PC-3 (cell line): ENCODE measurements at regions not wholly inside any gene's neighbourhood (a gene's known extent, or its start where the extent isn't known, plus 50 kb on each side); places are given as distances from the start of the nearest gene placed in this dataset.
"Not testable (repeated sequence)": the region's sequence is repeated elsewhere in the genome, so short reads cannot be mapped to it uniquely, and the experiment has no call there.

Experiments
- ATAC-seq: fragments of 200-7000 bp; cut with Tn5 transposase; 2 replicates; pipeline ENCODE4 v1.9.1; 2020; ENCODE audit warnings: mild to moderate bottlenecking, moderate library complexity
- BruUV-seq: library from RNA; stranded (reverse); fragments of 400-500 nt; replicated peaks from 2 replicates; lab custom pipeline; 2021; lab: Mats Ljungman, UMichigan
- CTCF ChIA-PET: fragments of 300-600 bp; sonication (Branson Sonifier 250); formaldehyde crosslinking; loops from one replicate; lab custom pipeline; 2022; ENCODE audit warnings: antibody characterized with exemption; lab: Charles Lee
- POLR2A ChIA-PET: fragments of 300-600 bp; sonication (Branson Sonifier 250); formaldehyde crosslinking; loops from one replicate; lab custom pipeline; 2022; ENCODE audit warnings: antibody characterized with exemption; ENCODE audit not compliant: unreplicated experiment; lab: Charles Lee
- DNase-seq: peaks from one replicate; pipeline ENCODE4 v3.0.0-alpha.2; 2015
- H2AFZ ChIP-seq: fragments of 300-600 bp; sonication (generic); 2 replicates; pipeline ENCODE4 v1.6.0; 2016; ENCODE audit warnings: antibody characterized with exemption, low read length
- H3F3A ChIP-seq: fragments of 300-600 bp; sonication (generic); one replicate; pipeline ENCODE4 v1.6.0; 2017; ENCODE audit warnings: antibody characterized with exemption, low read length, control low read depth, mild to moderate bottlenecking; ENCODE audit not compliant: unreplicated experiment
- H3K27ac ChIP-seq: fragments of 300-600 bp; sonication (generic); 2 replicates; pipeline ENCODE4 v1.5.1; 2016; ENCODE audit warnings: mild to moderate bottlenecking, low read length
- H3K27me3 ChIP-seq: fragments of 300-600 bp; sonication (generic); 2 replicates; pipeline ENCODE4 v1.6.1; 2016; ENCODE audit warnings: low read length, mixed read lengths
- H3K36me3 ChIP-seq: fragments of 300-600 bp; sonication (generic); 2 replicates; pipeline ENCODE4 v1.6.1; 2016; ENCODE audit warnings: low read depth, mixed run types, low read length, mixed read lengths
- H3K4me1 ChIP-seq: fragments of 300-600 bp; sonication (generic); 2 replicates; pipeline ENCODE4 v1.5.1; 2016; ENCODE audit warnings: low read length; ENCODE audit not compliant: insufficient read depth
- H3K4me2 ChIP-seq: fragments of 300-600 bp; sonication (generic); 2 replicates; pipeline ENCODE4 v1.6.0; 2016; ENCODE audit warnings: low read length
- H3K4me3 ChIP-seq: fragments of 300-600 bp; sonication (generic); 2 replicates; pipeline ENCODE4 v1.5.1; 2016; ENCODE audit warnings: mild to moderate bottlenecking, low read length, mixed read lengths
- H3K79me2 ChIP-seq: fragments of 300-600 bp; sonication (generic); 2 replicates; pipeline ENCODE4 v1.6.1; 2017; ENCODE audit warnings: low read length, mixed read lengths
- H3K9ac ChIP-seq: fragments of 300-600 bp; sonication (generic); 2 replicates; pipeline ENCODE4 v1.6.0; 2016; ENCODE audit warnings: mild to moderate bottlenecking, low read length
- H3K9me2 ChIP-seq: fragments of 300-600 bp; sonication (generic); replicated peaks from 2 replicates; pipeline ENCODE4 v1.6.1; 2016; ENCODE audit warnings: mixed run types, low read length, mixed read lengths
- H3K9me3 ChIP-seq: fragments of 300-600 bp; sonication (generic); 2 replicates; pipeline ENCODE4 v1.6.1; 2016; ENCODE audit warnings: low read length, mixed read lengths
- H4K20me1 ChIP-seq: fragments of 300-600 bp; sonication (generic); 2 replicates; pipeline ENCODE4 v1.6.1; 2016; ENCODE audit warnings: low read length, mixed read lengths
- CTCF ChIP-seq: fragments of 300-600 bp; sonication (generic); conservative IDR thresholded peaks from 2 replicates; pipeline ENCODE4 v1.5.1; 2017; ENCODE audit warnings: antibody characterized with exemption, low read depth, mild to moderate bottlenecking, low read length
- EZH2 ChIP-seq: fragments of 300-600 bp; sonication (generic); IDR thresholded peaks from one replicate; pipeline ENCODE4 v1.6.1; 2017; ENCODE audit warnings: antibody characterized with exemption, mild to moderate bottlenecking, low read length; ENCODE audit not compliant: unreplicated experiment
- EZH2phosphoT487 ChIP-seq: fragments of 300-600 bp; sonication (generic); IDR thresholded peaks from 2 replicates; pipeline ENCODE4 v1.6.1; 2018; ENCODE audit warnings: mild to moderate bottlenecking, antibody characterized with exemption, low read length, borderline replicate concordance
- intact Hi-C: fragments of 100-400 bp; cut with micrococcal nuclease; formaldehyde crosslinking; loops from 2 replicates; pipeline ENCODE4 v1.9.0; 2023

DNA sequence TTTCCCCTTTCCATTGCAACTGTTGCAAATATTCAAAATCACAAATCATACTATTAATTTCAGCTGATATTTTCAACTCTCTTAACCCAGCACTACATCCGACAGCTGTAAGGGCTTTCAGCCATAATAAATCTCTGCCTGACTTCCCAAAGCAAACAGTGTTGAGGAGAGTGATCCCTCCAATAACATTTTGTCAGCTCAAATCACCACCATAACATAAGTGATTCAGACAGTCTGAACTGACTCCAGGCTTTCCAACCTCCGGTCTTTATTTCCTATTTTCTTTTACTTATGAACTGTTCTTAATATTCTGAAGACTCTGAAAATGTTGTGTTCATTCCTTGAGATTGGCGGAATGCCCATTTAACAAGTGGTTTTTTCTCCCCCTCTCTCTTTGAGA, 1085.9 kb downstream of the GATA3 start:
- H3K27me3 ChIP-seq, result peaks cover 18% of the 10 kb centered on the region; the same call in 1 of the 2 replicates
- ATAC-seq (no peak), DNase-seq (no peak)
- no TSS peak for BruUV-seq
- no peaks in the 10 kb centered on the region for H3K79me2 ChIP-seq
- intact Hi-C loops, result no loop called here
- CTCF ChIA-PET, result no interaction called here
- no peaks in the 10 kb centered on the region for H3F3A ChIP-seq
- no peak overlapping the region for H3K4me2 ChIP-seq
- no peaks in the 10 kb centered on the region for H4K20me1 ChIP-seq
- H3K4me3 ChIP-seq, result no peak overlapping the region
- H3K9me3 ChIP-seq, result no peaks in the 10 kb centered on the region
- POLR2A ChIA-PET, result no interaction called here
- no peak overlapping the region for H3K9ac ChIP-seq
- no peak for TF ChIP-seq CTCF
- H3K4me1 ChIP-seq, result no peaks in the 10 kb centered on the region
- no peak overlapping the region for H3K27ac ChIP-seq
- H3K36me3 ChIP-seq, result no peaks in the 10 kb centered on the region
- H3K9me2 ChIP-seq, result no peaks in the 10 kb centered on the region
- H2AFZ ChIP-seq, result no peak overlapping the region

- DNase-seq (no peak), ATAC-seq (no peak)
- Histone ChIP-seq H4K20me1 (no peaks in the 10 kb centered on the region), H3K4me2 (no peak overlapping the region), H3K4me3 (no peak overlapping the region), H3K9ac (no peak overlapping the region), H3K4me1 (no peaks in the 10 kb centered on the region), H3K36me3 (no peaks in the 10 kb centered on the region), H3K27ac (no peak overlapping the region), H3K79me2 (no peaks in the 10 kb centered on the region), H2AFZ (no peak overlapping the region), H3K9me3 (no peaks in the 10 kb centered on the region), H3F3A (no peaks in the 10 kb centered on the region), H3K9me2 (no peaks in the 10 kb centered on the region), H3K27me3 (peaks cover 25% of the 10 kb centered on the region; the same call in 1 of the 2 replicates)
- ChIA-PET POLR2A (no interaction called here), CTCF (no interaction called here)
- no peak for TF ChIP-seq EZH2
- TF ChIP-seq EZH2phosphoT487, result no peak
- TF ChIP-seq CTCF, result no peak
- BruUV-seq, result no TSS peak
- intact Hi-C loops, result no loop called here
Measured at GRCh38 chr10:9147475-9147874, 1093.0 kb downstream of the GATA3 start.

- Histone ChIP-seq H3K27me3 (peaks cover 18% of the 10 kb centered on the region; the same call in 1 of the 2 replicates), H3K9me2 (no peaks in the 10 kb centered on the region), H3F3A (no peaks in the 10 kb centered on the region), H2AFZ (no peak overlapping the region), H3K79me2 (no peaks in the 10 kb centered on the region), H3K4me1 (no peaks in the 10 kb centered on the region), H3K27ac (no peak overlapping the region), H3K9me3 (no peaks in the 10 kb centered on the region), H3K9ac (no peak overlapping the region), H4K20me1 (no peaks in the 10 kb centered on the region), H3K36me3 (no peaks in the 10 kb centered on the region), H3K4me2 (no peak overlapping the region), H3K4me3 (no peak overlapping the region)
- ATAC-seq (no peak), DNase-seq (no peak)
- TF ChIP-seq EZH2phosphoT487 (no peak), CTCF (no peak)
- intact Hi-C loops, result no loop called here
- POLR2A ChIA-PET, result no interaction called here
- CTCF ChIA-PET, result no interaction called here
- BruUV-seq, result no TSS peak
Measured at GRCh38 chr10:9149134-9149533, 1094.6 kb downstream of the GATA3 start.

DNA sequence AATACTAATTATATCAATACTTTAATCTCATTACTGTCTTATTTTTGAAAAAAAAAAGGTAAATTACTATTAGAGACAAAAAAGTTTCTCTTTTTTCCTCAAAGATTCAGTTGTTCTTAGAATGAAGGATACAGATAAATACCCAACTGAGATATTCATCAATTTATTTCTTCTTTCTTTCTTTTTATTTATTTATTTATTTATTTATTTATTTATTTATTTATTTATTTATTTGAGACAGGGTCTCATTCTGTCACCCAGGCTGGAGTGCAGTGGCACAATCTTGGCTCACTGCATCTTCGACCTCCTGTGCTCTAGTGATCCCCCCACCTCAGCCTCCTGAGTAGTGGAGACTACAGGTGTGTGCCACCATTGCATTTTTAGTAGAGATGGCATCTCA, 1098.6 kb downstream of the GATA3 start:
- CTCF ChIA-PET, H3K4me1 ChIP-seq, H3K36me3 ChIP-seq, intact Hi-C loops, H3K4me2 ChIP-seq, H3F3A ChIP-seq, H2AFZ ChIP-seq, BruUV-seq, H3K27ac ChIP-seq, H3K79me2 ChIP-seq, H4K20me1 ChIP-seq, ATAC-seq, H3K9me3 ChIP-seq, H3K4me3 ChIP-seq, H3K9ac ChIP-seq, DNase-seq, H3K9me2 ChIP-seq, POLR2A ChIA-PET: not testable (repeated sequence)
- H3K27me3 ChIP-seq, result peaks cover 14% of the 10 kb centered on the region; the same call in 1 of the 2 replicates
